BLaER1 treated with 17β-estradiol and CSF1 and Interleukin-3, amounts not matched to agents 10 nM and 100 nM (cell line): ENCODE measurements at regions not wholly inside any gene's neighbourhood (a gene's known extent, or its start where the extent isn't known, plus 50 kb on each side); places are given as distances from the start of the nearest gene placed in this dataset.

Experiments used
- H3K27ac ChIP-seq, 11 experiments: shearing (Covaris generic); formaldehyde crosslinking; 2 replicates each; pipeline ENCODE4 v1.8.1; 2022
- H3K27me3 ChIP-seq, 11 experiments: shearing (Covaris generic); formaldehyde crosslinking; 2 replicates each; pipeline ENCODE4 v1.8.1; 2022
- H3K36me3 ChIP-seq, 11 experiments: shearing (Covaris generic); formaldehyde crosslinking; 2 replicates each; pipeline ENCODE4 v1.8.1; 2022
- H3K4me1 ChIP-seq, 10 experiments: shearing (Covaris generic); formaldehyde crosslinking; 2 replicates each; pipeline ENCODE4 v1.8.1; 2022
- H3K4me2 ChIP-seq, 11 experiments: shearing (Covaris generic); formaldehyde crosslinking; 2 replicates each; pipeline ENCODE4 v1.8.1; 2022
- H3K4me3 ChIP-seq, 10 experiments: shearing (Covaris generic); formaldehyde crosslinking; 2 replicates each; pipeline ENCODE4 v1.8.1; 2022
- H3K9ac ChIP-seq, 11 experiments: shearing (Covaris generic); formaldehyde crosslinking; 2 replicates each; pipeline ENCODE4 v1.8.1; 2022
- H3K9me3 ChIP-seq, 11 experiments: shearing (Covaris generic); formaldehyde crosslinking; replicated peaks in 1 of 11; 2 replicates each; pipeline ENCODE4 v1.8.1; 2022
- H4K20me1 ChIP-seq, 11 experiments: shearing (Covaris generic); formaldehyde crosslinking; 2 replicates each; pipeline ENCODE4 v1.8.1; 2022
- Cebpa-rat ChIP-seq, 11 experiments: shearing (Covaris generic); IDR thresholded peaks; 2 replicates each; pipeline ENCODE4 v1.8.1; 2022

- H3K36me3 ChIP-seq, result no peaks in the 10 kb centered on the region
- 0 out of 22 replicates have a peak, but pooled peaks cover 0 to 5% (median 0%) of the 10 kb centered on the region in 11 experiments for H3K9me3 ChIP-seq
- no peak overlapping the region for H3K4me2 ChIP-seq
- no peak overlapping the region for H3K27ac ChIP-seq
- H3K27me3 ChIP-seq, result no peaks in the 10 kb centered on the region
- H4K20me1 ChIP-seq, result no peaks in the 10 kb centered on the region
- H3K9ac ChIP-seq, result no peak overlapping the region
- peaks cover 0 to 28% (median 20%) of the 10 kb centered on the region in 10 experiments; a peak in 18 of 20 replicates for H3K4me1 ChIP-seq
- TF ChIP-seq Cebpa-rat (IDR thresholded peaks at IDR 0.05), result no peak
- H3K4me3 ChIP-seq, result no peak overlapping the region
Observed at GRCh38 chr20:21573259-21573658, 59.4 kb upstream of the NKX2-2 start.

- Histone ChIP-seq H3K4me2 (peak overlapping the region in 7 of 11 experiments; percentile 59 to 79 (median 74); a peak in 14 of 22 replicates), H3K27ac (peak overlapping the region in 9 of 11 experiments; percentile 36 to 81 (median 70); a peak in 17 of 22 replicates)
Observed at GRCh38 chr20:21571841-21572690, 58.2 kb upstream of the NKX2-2 start.

GRCh38 chr20:21570285-21570992 lies 56.6 kb upstream of the NKX2-2 start:
- H3K9me3 ChIP-seq, result 0 out of 22 replicates have a peak, but pooled peaks cover 0 to 5% (median 0%) of the 10 kb centered on the region in 11 experiments
- peak overlapping the region in 10 of 11 experiments; percentile 33 to 79 (median 64); a peak in 19 of 22 replicates for H3K4me2 ChIP-seq
- no peak for TF ChIP-seq Cebpa-rat (IDR thresholded peaks at IDR 0.05)
- no peaks in the 10 kb centered on the region for H3K36me3 ChIP-seq
- no peaks in the 10 kb centered on the region for H4K20me1 ChIP-seq
- H3K27ac ChIP-seq, result peak overlapping the region in 9 of 11 experiments; percentile 19 to 81 (median 66); a peak in 17 of 22 replicates
- peak overlapping the region in 1 of 10 experiments; percentile 13; a peak in 1 of 20 replicates for H3K4me3 ChIP-seq
- H3K9ac ChIP-seq, result peak overlapping the region in 1 of 11 experiments; percentile 10; a peak in 1 of 22 replicates
- H3K4me1 ChIP-seq, result peaks cover 0 to 30% (median 21%) of the 10 kb centered on the region in 10 experiments; a peak in 18 of 20 replicates
- no peaks in the 10 kb centered on the region for H3K27me3 ChIP-seq

More at GRCh38 chr20:21571841-21572690, 58.2 kb upstream of the NKX2-2 start:
- H3K4me3 ChIP-seq, result no peak overlapping the region
- H3K27me3 ChIP-seq, result no peaks in the 10 kb centered on the region
- H4K20me1 ChIP-seq, result no peaks in the 10 kb centered on the region
- H3K4me1 ChIP-seq, result peaks cover 0 to 30% (median 21%) of the 10 kb centered on the region in 10 experiments; a peak in 18 of 20 replicates
- TF ChIP-seq Cebpa-rat (IDR thresholded peaks at IDR 0.05), result no peak
- 0 out of 22 replicates have a peak, but pooled peaks cover 0 to 5% (median 0%) of the 10 kb centered on the region in 11 experiments for H3K9me3 ChIP-seq
- no peaks in the 10 kb centered on the region for H3K36me3 ChIP-seq
- H3K9ac ChIP-seq, result peak overlapping the region in 5 of 11 experiments; percentile 4 to 48 (median 19); a peak in 3 of 22 replicates

- Histone ChIP-seq H3K36me3 (no peaks in the 10 kb centered on the region), H3K27me3 (no peaks in the 10 kb centered on the region), H3K4me2 (peak overlapping the region in 1 of 11 experiments; percentile 76; a peak in 1 of 22 replicates), H3K9ac (no peak overlapping the region), H4K20me1 (no peaks in the 10 kb centered on the region), H3K4me1 (peaks cover 2 to 31% (median 23%) of the 10 kb centered on the region in 10 experiments), H3K4me3 (no peak overlapping the region), H3K9me3 (0 out of 22 replicates have a peak, but pooled peaks cover 0 to 5% (median 0%) of the 10 kb centered on the region in 11 experiments), H3K27ac (0 out of 22 replicates have a peak overlapping the region, but pooled peaks of 2 of the 11 experiments have one; percentile 31 to 74)
- no peak for TF ChIP-seq Cebpa-rat (IDR thresholded peaks at IDR 0.05)
Observed at GRCh38 chr20:21569586-21569985, 55.7 kb upstream of the NKX2-2 start.

GRCh38 chr20:21564127-21564773 lies 50.4 kb upstream of the NKX2-2 start:
- H3K27me3 ChIP-seq, result no peaks in the 10 kb centered on the region
- no peak overlapping the region; a peak in 2 of 22 replicates for H3K27ac ChIP-seq

More at GRCh38 chr20:21564127-21564773, 50.4 kb upstream of the NKX2-2 start:
- H3K36me3 ChIP-seq, result no peaks in the 10 kb centered on the region
- peaks cover 4 to 28% (median 10%) of the 10 kb centered on the region in 11 experiments; a peak in 11 of 22 replicates for H3K9me3 ChIP-seq
- H3K4me3 ChIP-seq, result no peak overlapping the region
- H3K4me2 ChIP-seq, result peak overlapping the region; percentile 8 to 72 (median 63); a peak in 20 of 22 replicates
- TF ChIP-seq Cebpa-rat (IDR thresholded peaks at IDR 0.05), result no peak
- H3K9ac ChIP-seq, result no peak overlapping the region
- no peaks in the 10 kb centered on the region for H4K20me1 ChIP-seq
- peaks cover 0 to 26% (median 16%) of the 10 kb centered on the region in 10 experiments; a peak in 18 of 20 replicates for H3K4me1 ChIP-seq
